Colonic mucosa (tissue), 4 donors: ENCODE measurements at regions not wholly inside any gene's neighbourhood (a gene's known extent, or its start where the extent isn't known, plus 50 kb on each side); places are given as distances from the start of the nearest gene placed in this dataset.

Experiments used
- DNase-seq: peaks from one replicate; pipeline ENCODE4 v3.0.0-alpha.2; 2020
- H3K27ac ChIP-seq: fragments of 200-600 bp; one replicate; pipeline ENCODE4 v1.8.0; 2021
- H3K27me3 ChIP-seq: fragments of 200-600 bp; one replicate; pipeline ENCODE4 v1.8.0; 2021
- H3K36me3 ChIP-seq: fragments of 200-600 bp; one replicate; pipeline ENCODE4 v1.8.0; 2021
- H3K4me1 ChIP-seq: fragments of 200-600 bp; one replicate; pipeline ENCODE4 v1.8.0; 2021; ENCODE audit warnings: mild to moderate bottlenecking
- H3K4me3 ChIP-seq: fragments of 200-600 bp; one replicate; pipeline ENCODE4 v1.8.0; 2021
- H3K9ac ChIP-seq, 2 donors: one replicate each; pipeline ENCODE4 v1.7.0; 2013; ENCODE audit warnings: control low read depth in 2 of 2, low read depth in 2 of 2, low read length in 2 of 2
- H3K9me3 ChIP-seq: fragments of 200-600 bp; one replicate; pipeline ENCODE4 v1.8.0; 2021
- CTCF ChIP-seq: fragments of 200-600 bp; IDR thresholded peaks from one replicate; pipeline ENCODE4 v1.8.0; 2022; ENCODE audit warnings: antibody characterized with exemption, mild to moderate bottlenecking
- intact Hi-C: fragments of 100-400 bp; cut with DNase I; formaldehyde crosslinking; loops from one replicate; pipeline ENCODE4 v1.14.1; 2022
- donor health status: healthy.
- donor health status: DM: no; HTN: no; CAD: no.
- donor health status: DM: no; HTN: no; CAD: no.

- no peak for DNase-seq
- H3K27ac ChIP-seq: no peak overlapping the region
- no peak overlapping the region for H3K9ac ChIP-seq
- no peak overlapping the region for H3K4me3 ChIP-seq
- no peaks in the 10 kb centered on the region for H3K27me3 ChIP-seq
- no peaks in the 10 kb centered on the region for H3K4me1 ChIP-seq
- intact Hi-C loops: no loop called here
- H3K9me3 ChIP-seq: no peaks in the 10 kb centered on the region
- TF ChIP-seq CTCF: no peak
- no peaks in the 10 kb centered on the region for H3K36me3 ChIP-seq
These were observed 79.5 kb upstream of the DAB1 start for GRCh38 chr1:57503337-57503736.

DNA sequence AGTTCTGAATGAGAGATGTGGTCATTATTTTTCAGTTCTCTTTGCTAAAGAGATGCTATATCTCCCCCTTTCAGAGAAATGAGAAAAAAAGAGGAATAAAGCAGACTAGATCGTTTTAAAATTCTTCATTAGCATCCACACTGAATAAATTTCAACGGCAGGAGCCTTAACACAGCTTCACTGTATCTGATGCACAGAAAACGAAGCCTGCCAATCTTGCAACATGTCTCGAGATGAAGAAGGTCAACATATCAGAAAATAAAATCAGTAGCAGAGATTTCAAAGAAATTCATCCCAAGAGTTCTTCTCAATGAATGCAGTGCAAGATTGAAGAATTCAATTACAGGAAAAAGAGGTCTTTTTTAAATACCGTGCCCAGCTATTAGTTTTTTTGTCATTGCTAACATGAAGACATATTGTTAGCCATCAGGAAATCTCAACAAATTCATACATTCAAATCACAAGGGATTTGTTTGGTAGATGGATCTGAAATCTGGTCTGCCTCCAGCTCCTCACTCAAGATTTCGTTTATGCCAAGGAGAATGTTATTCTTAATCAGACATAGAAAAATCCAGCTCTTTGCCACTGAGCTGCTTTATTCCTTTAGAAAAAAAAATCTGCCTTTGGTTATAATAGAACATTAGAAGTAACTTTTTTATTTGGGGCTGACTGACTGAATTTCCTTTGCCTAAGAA, 76.4 kb upstream of the DAB1 start:
- no peak for DNase-seq
- no peak for TF ChIP-seq CTCF
- H3K27me3 ChIP-seq: no peaks in the 10 kb centered on the region
- H3K9ac ChIP-seq: no peak overlapping the region
- intact Hi-C loops: no loop called here
- H3K27ac ChIP-seq: no peak overlapping the region
- H3K9me3 ChIP-seq: no peaks in the 10 kb centered on the region
- H3K4me1 ChIP-seq: no peaks in the 10 kb centered on the region
- H3K4me3 ChIP-seq: no peak overlapping the region
- no peaks in the 10 kb centered on the region for H3K36me3 ChIP-seq

- intact Hi-C loops: no loop called here
- no peak overlapping the region for H3K4me3 ChIP-seq
- DNase-seq: no peak
- H3K27me3 ChIP-seq: no peaks in the 10 kb centered on the region
- H3K9me3 ChIP-seq: no peaks in the 10 kb centered on the region
- no peaks in the 10 kb centered on the region for H3K36me3 ChIP-seq
- H3K4me1 ChIP-seq: no peaks in the 10 kb centered on the region
- H3K9ac ChIP-seq: no peak overlapping the region
- no peak overlapping the region for H3K27ac ChIP-seq
- TF ChIP-seq CTCF: no peak
These were observed 70.7 kb upstream of the DAB1 start for GRCh38 chr1:57494530-57495079.

DNA sequence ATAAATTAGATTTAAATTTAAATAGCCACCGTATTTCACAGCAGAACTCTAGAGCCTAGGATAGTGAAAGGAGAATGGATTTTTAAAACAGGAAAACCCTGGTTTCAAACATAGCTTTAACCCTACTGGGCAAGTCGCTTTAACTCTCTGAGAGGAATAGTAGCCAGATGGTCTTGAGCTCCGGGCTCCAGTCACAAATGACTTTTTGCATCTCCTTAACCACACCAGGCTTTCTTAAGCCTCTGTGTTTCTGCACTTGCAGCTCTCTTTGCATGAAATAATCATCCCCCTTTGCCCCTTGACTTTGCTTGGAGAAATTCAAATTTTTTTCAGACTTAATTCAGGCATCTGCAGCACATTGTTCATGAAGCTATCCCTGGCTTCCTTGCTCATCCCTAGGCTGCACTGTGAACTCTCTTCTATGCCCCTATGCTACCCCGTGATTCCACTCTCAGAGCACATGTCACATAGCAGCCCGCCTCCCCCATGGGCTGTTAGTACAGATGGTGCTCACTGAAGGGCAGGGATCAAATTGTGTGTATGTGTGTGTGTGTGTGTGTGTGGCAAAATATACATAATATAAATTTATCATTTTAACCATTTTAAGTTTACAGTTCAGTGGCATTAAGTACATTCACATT, 68.8 kb upstream of the DAB1 start:
- Histone ChIP-seq H3K9me3 (no peaks in the 10 kb centered on the region), H3K36me3 (no peaks in the 10 kb centered on the region), H3K27ac (no peak overlapping the region), H3K27me3 (no peaks in the 10 kb centered on the region), H3K9ac (no peak overlapping the region), H3K4me1 (no peaks in the 10 kb centered on the region), H3K4me3 (no peak overlapping the region)
- no peak for DNase-seq
- no peak for TF ChIP-seq CTCF
- intact Hi-C loops: no loop called here

DNA sequence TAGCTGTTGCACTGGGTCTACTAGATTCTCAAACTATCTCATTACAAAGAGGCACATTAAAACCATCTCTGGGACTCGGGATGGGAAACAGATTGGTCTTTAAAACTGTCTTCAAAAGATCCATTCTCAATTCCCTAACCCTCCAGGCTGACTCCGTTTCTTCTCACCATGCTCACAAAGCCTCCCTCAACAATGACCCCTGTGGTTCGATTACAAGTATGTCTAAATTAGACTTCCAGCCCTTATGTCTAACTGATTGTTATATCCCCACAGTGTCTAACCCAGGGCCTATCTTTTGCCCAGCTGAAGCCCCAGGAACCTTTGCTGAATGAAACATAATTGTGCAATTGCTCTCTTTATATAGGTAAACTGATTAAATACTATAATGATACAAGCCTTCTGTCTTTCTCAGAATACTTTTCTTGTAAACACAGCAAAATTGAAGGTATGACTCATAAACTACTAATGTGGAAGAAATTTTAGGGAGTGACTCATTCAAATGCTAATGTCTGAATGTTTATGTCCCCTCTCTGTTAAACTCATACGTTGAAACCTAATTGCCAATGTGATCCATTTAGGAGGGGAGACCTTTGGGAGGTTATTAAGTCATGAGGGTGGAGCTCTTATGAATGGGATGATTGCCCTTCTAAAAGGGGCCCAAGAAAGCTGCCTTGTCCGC, 65.6 kb upstream of the DAB1 start:
- no peaks in the 10 kb centered on the region for H3K9me3 ChIP-seq
- H3K36me3 ChIP-seq: no peaks in the 10 kb centered on the region
- no peak overlapping the region for H3K9ac ChIP-seq
- no peak for TF ChIP-seq CTCF
- no peak overlapping the region for H3K4me3 ChIP-seq
- H3K27me3 ChIP-seq: no peaks in the 10 kb centered on the region
- no peaks in the 10 kb centered on the region for H3K4me1 ChIP-seq
- DNase-seq: no peak
- H3K27ac ChIP-seq: no peak overlapping the region
- intact Hi-C loops: no loop called here
